ENCODE measurements at regions not wholly inside any gene's neighbourhood (a gene's known extent, or its start where the extent isn't known, plus 50 kb on each side); places are given as distances from the start of the nearest gene placed in this dataset.
"Not testable (repeated sequence)": the region's sequence is repeated elsewhere in the genome, so short reads cannot be mapped to it uniquely, and the experiment has no call there.

DNA sequence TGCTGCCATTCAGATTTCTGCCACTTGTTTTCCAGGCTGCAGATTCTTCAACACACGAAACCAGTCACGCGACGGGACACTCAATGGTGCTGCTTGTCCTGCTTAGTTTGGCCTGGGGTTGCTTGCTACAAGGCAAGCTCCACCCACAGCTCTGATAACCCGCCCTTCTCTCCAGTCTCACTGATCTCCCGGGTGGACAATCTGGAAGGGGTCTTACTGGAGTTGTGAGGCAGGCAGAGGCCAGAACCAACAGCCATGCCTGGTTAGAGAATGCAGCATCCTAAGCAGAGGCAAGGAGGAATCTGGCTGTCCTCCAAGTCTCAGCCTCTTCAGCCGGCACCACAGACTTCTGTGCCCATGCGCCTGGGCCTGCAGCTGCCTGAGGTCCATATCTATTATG is 119.1 kb downstream of the KCNJ12 start:
- H3K27ac ChIP-seq: no peak overlapping the region
- no peak for TF ChIP-seq ZFX (IDR thresholded peaks at IDR 0.05)
- TF ChIP-seq, protein P1, sequence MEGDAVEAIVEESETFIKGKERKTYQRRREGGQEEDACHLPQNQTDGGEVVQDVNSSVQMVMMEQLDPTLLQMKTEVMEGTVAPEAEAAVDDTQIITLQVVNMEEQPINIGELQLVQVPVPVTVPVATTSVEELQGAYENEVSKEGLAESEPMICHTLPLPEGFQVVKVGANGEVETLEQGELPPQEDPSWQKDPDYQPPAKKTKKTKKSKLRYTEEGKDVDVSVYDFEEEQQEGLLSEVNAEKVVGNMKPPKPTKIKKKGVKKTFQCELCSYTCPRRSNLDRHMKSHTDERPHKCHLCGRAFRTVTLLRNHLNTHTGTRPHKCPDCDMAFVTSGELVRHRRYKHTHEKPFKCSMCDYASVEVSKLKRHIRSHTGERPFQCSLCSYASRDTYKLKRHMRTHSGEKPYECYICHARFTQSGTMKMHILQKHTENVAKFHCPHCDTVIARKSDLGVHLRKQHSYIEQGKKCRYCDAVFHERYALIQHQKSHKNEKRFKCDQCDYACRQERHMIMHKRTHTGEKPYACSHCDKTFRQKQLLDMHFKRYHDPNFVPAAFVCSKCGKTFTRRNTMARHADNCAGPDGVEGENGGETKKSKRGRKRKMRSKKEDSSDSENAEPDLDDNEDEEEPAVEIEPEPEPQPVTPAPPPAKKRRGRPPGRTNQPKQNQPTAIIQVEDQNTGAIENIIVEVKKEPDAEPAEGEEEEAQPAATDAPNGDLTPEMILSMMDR (conservative IDR thresholded peaks at IDR 0.05): no peak

DNA sequence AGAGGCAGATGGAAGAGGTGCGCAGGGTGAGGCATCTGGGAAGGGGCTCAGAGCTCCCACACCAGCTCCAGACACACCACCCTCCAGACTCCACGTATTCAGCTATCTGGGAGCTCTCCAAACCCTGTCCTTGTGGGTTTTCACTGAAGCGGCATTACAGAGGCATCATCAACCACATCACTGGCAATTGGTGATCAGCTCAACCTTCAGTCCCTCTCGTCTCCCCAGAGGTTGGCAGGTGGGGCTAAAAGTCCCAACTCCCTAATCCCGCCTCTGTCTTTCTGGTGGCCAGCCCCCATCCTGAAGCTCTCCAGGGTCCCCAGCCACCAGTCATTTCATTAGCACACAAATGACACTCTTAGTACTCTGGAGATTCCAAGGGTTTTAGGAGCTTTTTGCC is 123.9 kb downstream of the KCNJ12 start:
- no peak overlapping the region for H3K27ac ChIP-seq
- TF ChIP-seq, protein P1 (conservative IDR thresholded peaks at IDR 0.05): no peak
- no peak for TF ChIP-seq ZFX (IDR thresholded peaks at IDR 0.05)

DNA sequence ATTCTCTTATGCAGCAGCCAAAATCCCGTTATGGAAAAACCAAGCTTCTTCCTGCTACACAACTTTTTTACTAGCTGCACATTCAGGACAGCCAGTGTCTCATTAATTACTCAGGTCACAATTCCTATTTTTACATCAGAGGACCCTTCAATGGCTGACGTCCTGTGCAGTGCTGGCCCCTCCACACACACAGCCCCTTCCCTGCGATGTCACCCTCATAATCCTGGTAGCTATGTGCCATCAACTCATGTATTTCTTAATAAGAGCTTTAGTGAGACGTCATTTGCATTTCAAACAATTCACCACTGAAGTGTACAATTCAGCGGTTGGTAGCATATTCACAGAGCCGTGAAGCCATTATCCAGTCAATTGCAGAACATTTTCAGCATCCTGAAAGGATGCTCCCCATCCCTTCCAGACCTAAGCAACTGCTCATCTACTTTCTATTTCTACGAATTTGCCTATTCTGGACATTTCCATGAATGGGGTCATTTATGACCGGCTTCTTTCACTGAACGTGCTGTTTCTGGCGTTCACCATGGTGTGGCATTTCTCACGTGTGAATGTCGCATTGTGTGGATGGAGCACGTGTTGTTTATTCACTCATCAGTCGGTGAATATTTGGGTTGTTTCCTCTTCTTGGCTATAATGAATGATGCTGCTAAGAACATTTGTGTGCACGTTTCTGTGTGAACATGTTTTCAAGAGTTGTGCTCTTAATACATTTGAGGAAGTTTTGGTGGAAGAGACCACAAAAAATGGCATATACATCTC is 126.0 kb downstream of the KCNJ12 start:
- H3K27ac ChIP-seq: not testable (repeated sequence)

DNA sequence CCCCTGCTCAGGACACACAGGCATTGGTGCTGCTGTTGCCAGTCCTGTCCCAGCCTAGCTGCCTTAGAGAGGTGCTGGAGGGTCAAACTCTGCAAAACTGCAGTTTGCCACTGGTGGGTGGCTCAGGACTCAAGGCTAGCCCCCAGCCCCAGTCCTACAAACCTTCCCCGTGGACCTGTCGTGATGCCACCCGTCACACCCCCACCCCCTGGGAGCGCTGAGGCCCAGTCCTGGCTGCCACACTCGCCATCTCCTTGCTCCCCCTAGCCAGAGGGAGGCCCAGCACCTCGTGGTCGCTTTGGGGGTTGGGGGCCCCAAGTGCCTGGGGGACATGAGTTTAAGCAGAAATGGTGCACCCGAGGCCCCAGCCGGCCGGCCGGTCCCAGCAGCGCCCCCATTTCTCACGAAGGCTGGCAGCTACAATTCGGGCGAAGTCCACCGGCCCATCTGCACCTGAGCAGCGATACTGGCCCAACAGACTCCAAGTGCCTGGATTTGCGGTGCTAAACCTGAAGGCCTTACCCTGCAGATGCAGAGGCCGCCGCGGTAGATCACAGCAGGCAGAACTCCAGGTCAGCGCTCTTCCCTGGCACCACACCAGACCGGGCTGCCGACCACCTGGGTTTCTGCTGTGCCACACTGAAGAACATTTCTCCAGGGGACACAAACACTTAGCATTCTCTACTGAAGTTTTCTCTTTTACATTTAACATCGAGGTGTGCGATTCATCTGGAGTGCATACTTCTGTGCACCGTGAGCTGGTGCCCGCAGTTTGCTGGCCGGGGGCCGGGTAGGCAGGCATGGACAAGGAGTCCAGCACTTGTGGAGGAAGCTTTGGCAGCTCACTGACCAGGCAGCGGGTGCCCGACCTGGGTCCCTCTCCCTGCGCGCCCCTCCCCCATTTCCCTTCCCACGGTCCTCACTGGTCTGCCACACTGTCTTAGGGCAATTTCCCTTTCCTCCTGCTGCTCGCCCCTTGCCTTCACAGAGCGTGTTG is 130.0 kb downstream of the KCNJ12 start:
- H3K27ac ChIP-seq: no peak overlapping the region
- TF ChIP-seq ZFX (IDR thresholded peaks at IDR 0.05): no peak
- TF ChIP-seq, protein P1 (conservative IDR thresholded peaks at IDR 0.05): no peak

DNA sequence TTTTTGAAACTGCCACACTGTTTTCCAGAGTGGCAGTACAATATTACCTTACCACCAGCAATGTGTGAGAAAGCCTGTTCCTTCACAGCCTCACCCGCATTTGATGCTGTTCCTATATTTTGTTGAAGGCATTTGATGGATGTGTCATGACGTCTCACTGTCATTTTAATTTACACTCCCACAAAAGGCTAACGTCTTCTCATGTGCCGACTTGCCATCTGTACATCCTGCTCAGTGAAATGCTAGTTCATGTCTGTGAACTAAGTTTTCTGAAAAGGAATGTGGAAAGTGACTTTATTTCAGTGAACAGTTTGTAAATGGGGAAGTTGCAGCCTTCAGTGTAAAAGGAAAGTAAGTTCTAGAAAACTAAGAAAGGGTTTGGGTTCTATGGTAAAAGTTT is 131.6 kb downstream of the KCNJ12 start:
- H3K27ac ChIP-seq: not testable (repeated sequence)

DNA sequence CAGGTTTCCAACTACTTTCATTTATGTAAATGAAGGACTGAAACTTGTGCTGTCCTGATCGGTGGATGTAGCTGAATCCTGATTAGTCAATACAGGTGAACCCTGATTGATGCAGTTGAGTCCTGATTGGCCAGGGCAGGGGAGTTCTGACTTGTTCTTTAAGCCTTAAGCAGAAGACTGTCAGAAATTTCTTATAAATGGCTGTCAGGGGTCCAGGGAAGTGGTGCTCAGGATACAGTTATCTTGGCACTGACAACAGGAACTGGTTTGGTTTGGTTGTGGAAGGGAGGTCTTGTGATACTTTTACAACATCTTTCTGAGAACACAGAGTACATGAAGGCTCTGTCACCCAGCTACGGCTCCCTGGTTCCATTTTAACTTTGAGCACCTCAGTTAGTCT is 132.1 kb downstream of the KCNJ12 start:
- no peak for TF ChIP-seq ZFX (IDR thresholded peaks at IDR 0.05)
- H3K27ac ChIP-seq: no peak overlapping the region

DNA sequence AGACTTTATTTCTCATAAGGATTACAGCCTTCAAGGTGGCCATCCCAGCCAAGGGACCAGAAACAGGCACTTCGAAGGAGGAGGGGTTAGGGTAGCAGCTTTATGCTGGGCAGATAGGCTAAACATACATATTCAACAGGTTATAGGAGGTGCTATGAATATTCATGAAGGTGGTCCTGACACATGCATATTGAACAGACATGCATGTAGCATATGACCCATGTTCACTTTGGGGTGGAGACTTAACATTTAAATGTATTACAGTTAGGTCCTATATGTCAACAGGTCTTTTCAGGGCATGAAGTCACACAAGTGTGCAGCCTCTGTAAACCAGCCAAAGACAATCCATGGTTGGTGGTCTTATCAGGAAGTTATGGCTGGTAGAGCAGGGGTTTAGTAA is 133.2 kb downstream of the KCNJ12 start:
- H3K27ac ChIP-seq: not testable (repeated sequence)

DNA sequence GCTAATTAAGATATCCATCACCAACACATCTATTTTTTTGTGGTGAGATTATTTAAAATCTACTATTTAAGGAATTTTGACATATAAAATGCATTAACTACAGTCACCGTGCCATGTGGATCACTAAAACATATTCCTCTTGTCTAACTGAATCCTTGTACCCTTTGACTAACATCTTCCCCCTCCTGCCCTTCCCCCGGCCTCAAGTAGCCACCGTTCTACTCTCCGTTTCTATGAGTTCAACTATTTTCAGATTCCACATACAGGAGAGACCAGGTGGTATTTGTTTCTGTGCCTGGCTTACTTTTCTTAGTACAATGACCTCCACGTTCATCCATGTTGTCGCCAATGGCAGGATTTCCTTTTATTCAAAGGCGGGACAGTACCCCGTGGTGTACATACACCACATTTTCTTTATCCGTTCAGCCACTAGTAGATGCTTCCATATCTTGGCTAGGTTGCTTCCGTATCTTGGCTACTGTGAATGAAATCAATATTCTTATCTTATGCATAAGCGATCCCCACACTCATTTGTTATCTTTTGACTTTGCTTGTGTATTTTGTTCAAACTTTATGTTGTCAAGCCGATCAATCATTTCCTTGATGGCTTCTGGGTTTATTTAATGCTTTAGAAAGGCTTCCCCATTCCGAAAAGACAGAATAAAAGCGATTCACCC is 134.7 kb downstream of the KCNJ12 start:
- H3K27ac ChIP-seq: no peak overlapping the region
- TF ChIP-seq, protein P1 (conservative IDR thresholded peaks at IDR 0.05): no peak
- TF ChIP-seq ZFX (IDR thresholded peaks at IDR 0.05): no peak

DNA sequence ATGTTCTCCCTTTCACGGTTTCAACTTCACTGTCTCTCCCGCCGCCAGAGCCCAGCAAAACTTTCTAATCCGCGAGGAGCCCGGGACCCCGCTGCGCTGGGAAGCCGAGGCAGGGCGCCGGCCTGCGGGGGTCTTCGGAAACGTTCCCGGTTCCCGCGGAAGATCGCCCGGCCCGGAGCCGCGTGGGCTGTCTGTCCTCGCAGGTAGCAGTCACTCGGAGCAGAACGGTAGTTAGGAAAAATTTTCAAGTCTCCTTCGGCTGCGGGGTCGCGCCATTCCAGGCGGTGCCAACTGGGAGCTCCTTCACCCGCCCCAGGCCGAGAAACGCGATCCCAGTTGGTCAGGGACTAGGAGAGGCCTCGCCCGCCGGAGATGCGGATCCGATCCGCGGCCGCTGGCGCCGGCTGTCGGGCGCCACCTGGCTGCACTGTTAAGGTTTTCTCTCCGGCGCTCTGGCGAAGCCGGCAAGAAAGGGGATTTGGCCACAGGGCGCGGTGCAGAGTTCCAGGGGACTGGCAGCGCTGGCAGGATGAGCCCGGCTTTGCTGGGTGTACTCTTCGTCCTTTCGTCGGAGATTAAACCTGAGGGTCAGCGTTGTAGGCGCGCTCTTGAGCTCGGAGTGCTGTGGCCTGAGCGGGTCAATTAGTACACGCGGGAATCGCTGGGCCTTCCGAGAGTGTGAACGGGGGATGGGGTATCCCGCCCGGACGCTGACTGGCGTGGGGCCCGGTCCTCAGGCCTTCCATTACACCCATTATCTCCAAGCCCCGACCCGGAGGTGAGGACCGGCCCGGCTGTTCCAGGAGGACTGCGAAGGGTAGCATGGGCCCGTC is 135.4 kb downstream of the KCNJ12 start:
- no peak for TF ChIP-seq ZFX (IDR thresholded peaks at IDR 0.05)
- TF ChIP-seq, protein P1 (conservative IDR thresholded peaks at IDR 0.05): peak; percentile 79
- H3K27ac ChIP-seq: no peak overlapping the region
